Osteoblast (primary cell): ENCODE measurements at regions not wholly inside any gene's neighbourhood (a gene's known extent, or its start where the extent isn't known, plus 50 kb on each side); places are given as distances from the start of the nearest gene placed in this dataset.
A peak's percentile ranks its signal among the peaks of the same experiment; 100 is the strongest.
"Not testable (repeated sequence)": the region's sequence is repeated elsewhere in the genome, so short reads cannot be mapped to it uniquely, and the experiment has no call there.

Experiments
- DNase-seq: peaks from one replicate; pipeline ENCODE4 v3.0.0; 2011; ENCODE audit warnings: low spot score, mixed read lengths; ENCODE audit not compliant: insufficient read length; ENCODE audit errors: missing footprints
- H2AFZ ChIP-seq: 2 replicates; pipeline ENCODE4 v1.6.0; 2011; ENCODE audit warnings: mild to moderate bottlenecking, low read length
- H3K27ac ChIP-seq: 2 replicates; pipeline ENCODE4 v1.5.1; 2011; ENCODE audit warnings: mild to moderate bottlenecking, low read depth, low read length, moderate library complexity
- H3K27me3 ChIP-seq: 2 replicates; pipeline ENCODE4 v1.6.0; 2012; ENCODE audit warnings: mild to moderate bottlenecking, control low read depth, inconsistent platforms, low read length, moderate library complexity; ENCODE audit not compliant: insufficient read depth
- H3K36me3 ChIP-seq: 2 replicates; pipeline ENCODE4 v1.5.1; 2011; ENCODE audit warnings: mild to moderate bottlenecking, low read length, control low read depth, moderate library complexity; ENCODE audit not compliant: insufficient read depth
- H3K4me1 ChIP-seq: 2 replicates; pipeline ENCODE4 v1.5.1; 2011; ENCODE audit warnings: mild to moderate bottlenecking, low read length, control low read depth, moderate library complexity; ENCODE audit not compliant: insufficient read depth
- H3K4me2 ChIP-seq: 2 replicates; pipeline ENCODE4 v1.6.0; 2011; ENCODE audit warnings: mild to moderate bottlenecking, low read length; ENCODE audit not compliant: insufficient read depth
- H3K4me3 ChIP-seq: fragments of 200-600 bp; sonication (generic); 3 replicates; pipeline ENCODE4 v1.5.1; 2012; ENCODE audit warnings: mild to moderate bottlenecking, low read length, inconsistent platforms; ENCODE audit not compliant: insufficient read depth
- H3K79me2 ChIP-seq: 2 replicates; pipeline ENCODE4 v1.6.0; 2012; ENCODE audit warnings: mild to moderate bottlenecking, low read length, control low read depth, inconsistent platforms; ENCODE audit not compliant: insufficient read depth
- H3K9me3 ChIP-seq: 2 replicates; pipeline ENCODE4 v1.5.1; 2011; ENCODE audit warnings: low read depth, low read length, control low read depth
- H4K20me1 ChIP-seq: 2 replicates; pipeline ENCODE4 v1.6.0; 2012; ENCODE audit warnings: mild to moderate bottlenecking, low read length, control low read depth; ENCODE audit not compliant: insufficient read depth
- CTCF ChIP-seq: IDR thresholded peaks from 2 replicates; pipeline ENCODE4 v1.5.1; 2011; ENCODE audit warnings: mild to moderate bottlenecking, low read depth, low read length, moderate library complexity; ENCODE audit errors: extremely low read depth

GRCh38 chr21:35502821-35503220, 453.7 kb upstream of the RUNX1 start:
- Histone ChIP-seq H3K79me2 (no peaks in the 10 kb centered on the region), H3K27ac (no peak overlapping the region), H3K9me3 (no peaks in the 10 kb centered on the region), H3K36me3 (no peaks in the 10 kb centered on the region), H3K4me1 (peaks cover 14% of the 10 kb centered on the region), H4K20me1 (no peaks in the 10 kb centered on the region), H3K27me3 (no peaks in the 10 kb centered on the region), H2AFZ (no peak overlapping the region), H3K4me3 (no peak overlapping the region), H3K4me2 (no peak overlapping the region)
- TF ChIP-seq CTCF = no peak
- DNase-seq = peak; percentile 26

- H3K4me3 ChIP-seq, H3K9me3 ChIP-seq, H4K20me1 ChIP-seq, DNase-seq, H3K4me1 ChIP-seq, H3K36me3 ChIP-seq, H3K27ac ChIP-seq, H2AFZ ChIP-seq, H3K27me3 ChIP-seq, H3K79me2 ChIP-seq, H3K4me2 ChIP-seq: not testable (repeated sequence)
Measured at GRCh38 chr21:35497522-35497921, 448.4 kb upstream of the RUNX1 start.

- Histone ChIP-seq H3K79me2 (no peaks in the 10 kb centered on the region), H3K27ac (no peak overlapping the region), H4K20me1 (no peaks in the 10 kb centered on the region), H3K4me2 (no peak overlapping the region), H3K4me1 (no peaks in the 10 kb centered on the region), H3K27me3 (peaks cover 3% of the 10 kb centered on the region), H3K36me3 (no peaks in the 10 kb centered on the region), H3K4me3 (no peak overlapping the region), H2AFZ (no peak overlapping the region), H3K9me3 (no peaks in the 10 kb centered on the region)
- TF ChIP-seq CTCF = no peak
- DNase-seq = no peak
Measured at GRCh38 chr21:35491920-35492678, 443.0 kb upstream of the RUNX1 start.

- DNase-seq = no peak
- H4K20me1 ChIP-seq = no peaks in the 10 kb centered on the region
- no peak overlapping the region for H3K4me2 ChIP-seq
- TF ChIP-seq CTCF = no peak
- no peaks in the 10 kb centered on the region for H3K4me1 ChIP-seq
- no peak overlapping the region for H2AFZ ChIP-seq
- H3K27me3 ChIP-seq = peaks cover 3% of the 10 kb centered on the region
- no peak overlapping the region for H3K4me3 ChIP-seq
- H3K36me3 ChIP-seq = no peaks in the 10 kb centered on the region
- no peak overlapping the region for H3K27ac ChIP-seq
- H3K79me2 ChIP-seq = no peaks in the 10 kb centered on the region
- no peaks in the 10 kb centered on the region for H3K9me3 ChIP-seq
Measured at GRCh38 chr21:35491114-35491513, 442.0 kb upstream of the RUNX1 start.
